NCI-H1092 treated with DMSO at 0.1 percent for 48 hours (cell line): ENCODE measurements at regions not wholly inside any gene's neighbourhood (a gene's known extent, or its start where the extent isn't known, plus 50 kb on each side); places are given as distances from the start of the nearest gene placed in this dataset.

ENCODE experiments used
- DNase-seq: peaks from one replicate; lab custom pipeline; 2025; lab: John Stamatoyannopoulos, UW

DNA sequence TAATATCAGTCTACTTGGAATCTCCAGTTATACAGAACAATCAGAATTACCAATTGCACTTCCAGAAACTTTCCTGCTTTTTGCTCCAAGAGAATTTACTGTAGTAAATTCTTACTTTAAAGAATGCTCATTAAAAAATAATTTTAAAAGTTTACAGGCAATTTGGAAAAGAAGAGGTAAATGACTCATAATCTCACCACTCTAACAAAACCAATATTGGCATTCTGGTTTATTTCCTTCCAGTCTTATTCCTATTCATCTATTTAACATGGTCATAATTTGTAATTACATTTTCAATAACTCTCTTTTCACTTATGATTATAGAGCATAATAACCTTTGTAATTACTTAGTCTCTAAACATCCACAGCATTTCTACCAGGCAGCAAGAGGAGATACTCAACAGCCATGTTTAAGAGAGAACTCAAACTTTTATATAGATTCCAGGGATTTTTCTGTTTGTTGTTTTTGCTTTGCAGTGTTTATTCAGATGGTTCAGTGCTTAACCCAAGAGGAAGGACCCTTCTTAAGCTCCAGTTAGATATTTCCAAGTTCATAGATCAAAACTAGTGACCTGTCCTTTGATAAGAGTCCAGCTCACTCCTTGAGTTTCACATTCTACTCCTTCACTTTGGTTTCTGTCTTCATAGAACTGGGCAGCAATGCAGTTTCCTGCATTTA lies 464.7 kb downstream of the TXNL1 start:
- no peak for DNase-seq

DNA sequence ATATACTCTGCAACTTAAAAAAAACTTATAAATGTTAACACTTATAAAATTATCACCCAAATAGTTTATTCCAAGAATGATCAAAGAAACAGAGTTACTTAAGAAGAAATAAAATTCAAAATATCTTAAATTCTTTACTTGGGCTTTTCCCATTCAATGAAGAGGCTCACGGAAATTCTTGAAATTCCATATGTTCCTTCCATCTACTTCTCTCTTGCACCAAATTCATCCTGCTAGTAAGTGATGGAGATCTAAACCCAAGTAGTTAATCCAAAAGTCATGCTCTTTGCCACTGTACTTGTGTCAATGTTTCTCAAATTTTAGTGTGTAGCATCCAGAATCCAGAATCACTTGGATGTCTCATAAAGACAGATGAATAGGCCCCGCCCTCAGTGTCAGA lies 465.9 kb downstream of the TXNL1 start:
- no peak for DNase-seq

DNA sequence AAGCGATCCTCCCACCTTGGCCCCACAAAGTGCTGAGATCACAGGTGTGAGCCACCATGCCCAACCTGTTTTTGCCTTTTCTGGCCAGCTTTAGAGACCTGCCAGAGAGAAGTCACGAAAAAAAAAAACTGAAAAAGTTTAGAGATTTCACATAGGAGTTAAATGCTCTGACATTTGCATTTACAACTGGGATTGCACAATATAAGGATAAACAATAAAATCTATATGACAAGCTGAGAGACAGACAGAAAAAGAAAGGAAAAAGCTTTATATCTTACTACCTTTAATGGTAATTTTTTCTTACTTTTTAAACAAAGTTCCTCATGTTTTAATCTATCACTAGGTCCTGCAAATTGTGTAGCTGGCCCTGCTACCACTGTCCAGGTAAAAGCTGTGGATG lies 466.5 kb downstream of the TXNL1 start:
- DNase-seq = no peak

DNA sequence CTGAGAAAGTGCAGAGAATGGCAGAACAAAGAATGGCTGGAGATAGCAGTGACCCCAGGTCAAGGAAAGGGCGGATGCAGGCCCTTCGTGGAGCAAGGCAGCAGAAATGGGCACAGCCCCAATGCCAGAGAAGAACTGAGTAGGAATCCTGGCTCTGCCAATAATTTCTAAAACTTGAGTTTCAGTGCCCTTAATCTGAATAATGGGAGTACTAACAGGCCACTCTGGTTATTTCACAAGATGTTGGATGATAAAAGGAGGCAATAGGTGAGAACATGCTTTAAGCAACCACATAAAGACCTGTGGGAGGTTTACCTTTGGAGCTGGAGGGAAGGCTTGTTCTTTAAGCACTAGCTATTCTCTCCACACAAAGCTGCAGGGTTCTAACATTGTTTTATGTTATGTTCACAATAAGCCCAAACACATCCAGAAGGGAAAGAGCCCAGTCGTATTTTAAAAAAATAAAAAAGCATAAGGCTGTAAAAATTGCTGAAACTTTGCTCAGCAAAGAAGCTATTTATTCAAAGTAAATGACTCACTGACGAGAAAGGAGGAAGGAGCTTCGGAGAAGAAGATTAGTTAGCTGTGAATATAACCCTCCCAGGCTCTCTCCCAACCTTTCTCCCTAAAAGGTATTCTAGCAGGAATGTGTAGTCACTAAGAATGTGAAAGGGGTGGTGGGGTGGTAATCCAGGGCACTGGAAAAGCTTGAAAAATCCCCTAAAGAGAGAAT lies 470.2 kb downstream of the TXNL1 start:
- DNase-seq = no peak

DNA sequence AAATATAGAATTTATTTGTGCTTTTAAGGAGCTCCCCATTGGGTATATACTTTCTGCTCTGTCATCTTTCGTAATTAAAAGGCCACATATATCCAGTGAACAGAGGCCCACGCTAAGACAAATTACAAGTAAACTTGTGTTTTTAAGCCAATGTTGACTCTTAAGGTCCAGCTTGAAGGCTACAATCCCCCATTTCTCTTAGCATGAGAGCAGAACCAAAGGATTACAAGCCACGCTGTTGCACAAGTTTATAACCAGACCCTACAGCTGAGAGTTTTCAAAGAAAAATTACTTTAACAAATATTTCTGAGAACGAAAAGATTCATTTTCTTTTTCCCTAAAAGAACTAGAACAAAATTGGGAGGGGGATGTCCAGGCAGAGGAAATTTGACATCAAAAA lies 471.0 kb downstream of the TXNL1 start:
- no peak for DNase-seq

DNA sequence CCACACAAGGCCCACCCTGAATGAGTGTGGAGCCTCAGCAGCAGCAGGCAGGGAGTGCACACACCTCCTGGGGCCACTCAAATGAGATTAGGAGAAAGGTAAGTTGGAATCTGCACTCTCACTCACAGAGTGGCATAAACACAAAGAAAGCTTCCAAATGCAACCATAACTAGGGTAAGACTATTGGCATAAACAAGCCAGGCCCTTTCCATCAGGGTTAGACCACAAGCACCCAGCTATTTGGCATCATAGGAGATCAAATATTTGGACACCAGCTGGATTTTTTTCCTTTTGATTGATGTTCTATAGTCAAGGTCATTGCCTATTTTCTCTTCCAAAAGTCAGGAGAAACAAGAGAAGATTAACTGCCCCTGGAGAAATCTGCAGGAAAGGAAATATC lies 471.5 kb downstream of the TXNL1 start:
- DNase-seq = no peak

DNA sequence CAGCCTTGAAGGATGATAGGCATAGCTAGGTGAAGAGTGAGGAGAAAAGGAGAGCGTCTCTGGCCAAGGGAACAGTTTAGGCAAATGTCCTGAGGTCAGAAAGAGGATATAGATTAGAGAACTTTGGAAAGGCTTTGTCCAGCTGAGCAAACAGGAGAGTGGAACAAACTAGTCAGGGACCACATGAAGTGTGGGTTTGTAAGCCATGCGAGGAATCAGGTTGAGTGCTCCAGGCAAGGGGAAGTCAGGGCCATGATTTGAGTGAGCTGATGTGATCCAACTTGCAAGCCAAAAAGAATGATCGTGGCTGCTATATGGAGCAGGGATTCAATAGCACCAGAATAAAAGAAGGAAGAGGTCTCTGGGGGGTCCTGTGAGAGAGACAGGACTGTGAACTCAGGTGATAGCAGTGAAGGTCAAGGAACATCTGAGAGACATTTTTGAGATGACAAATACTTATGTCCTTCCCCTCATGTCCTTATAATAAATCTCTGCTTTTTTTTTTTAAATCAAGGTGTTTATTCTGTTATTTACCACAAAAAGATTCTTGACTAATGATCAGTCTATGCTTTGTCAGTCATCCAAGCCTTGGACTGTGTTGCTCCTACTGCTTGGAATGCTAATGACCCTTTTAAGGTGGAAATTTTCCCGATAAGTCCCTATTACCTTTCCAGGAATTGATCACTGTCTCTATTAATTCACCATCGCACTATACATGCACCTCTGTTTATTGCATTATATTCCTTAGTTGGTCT lies 472.6 kb downstream of the TXNL1 start:
- no peak for DNase-seq

DNA sequence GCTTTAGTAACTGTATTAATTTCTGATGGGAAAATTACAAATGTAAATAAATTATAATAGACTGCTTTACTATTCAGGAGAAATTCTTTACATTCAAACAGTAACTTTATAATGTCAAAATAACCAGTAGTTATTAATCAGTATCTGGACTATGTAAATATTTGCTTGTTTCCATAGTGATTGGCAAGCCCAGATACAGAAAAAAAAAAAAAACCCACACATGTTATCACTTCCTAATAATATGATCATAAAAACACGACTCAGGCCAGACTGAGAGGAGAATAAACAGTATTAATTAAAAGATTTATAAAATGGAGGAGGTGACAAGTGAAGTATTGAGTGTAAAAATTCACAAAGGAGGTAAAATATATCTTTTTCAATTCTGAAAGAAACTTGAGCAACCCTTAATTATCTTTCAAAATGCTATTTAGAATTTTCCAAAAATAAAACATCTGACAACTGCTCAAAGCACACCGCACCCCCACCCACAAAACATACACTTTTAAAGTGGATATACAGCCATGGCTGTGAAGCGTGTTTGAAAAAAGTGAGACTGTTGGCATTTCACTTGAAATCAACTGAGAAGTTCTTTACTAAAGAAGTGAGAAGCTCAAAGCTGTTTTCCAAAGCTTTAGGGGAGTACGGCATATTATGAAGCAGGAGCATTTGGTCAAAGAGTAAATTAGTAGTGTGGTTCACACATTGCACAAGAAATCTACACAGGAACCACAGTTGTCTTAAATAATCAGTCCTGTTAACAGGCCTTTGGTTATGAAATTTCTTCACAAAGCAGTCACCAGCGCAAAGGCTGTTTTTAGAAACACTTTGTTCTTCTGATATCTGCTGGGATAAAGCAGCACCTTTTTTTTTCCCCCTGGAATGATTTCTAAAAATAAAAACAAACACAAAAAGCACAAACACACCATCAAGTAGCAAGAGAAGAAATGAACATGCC lies 475.8 kb downstream of the TXNL1 start:
- DNase-seq = no peak

DNA sequence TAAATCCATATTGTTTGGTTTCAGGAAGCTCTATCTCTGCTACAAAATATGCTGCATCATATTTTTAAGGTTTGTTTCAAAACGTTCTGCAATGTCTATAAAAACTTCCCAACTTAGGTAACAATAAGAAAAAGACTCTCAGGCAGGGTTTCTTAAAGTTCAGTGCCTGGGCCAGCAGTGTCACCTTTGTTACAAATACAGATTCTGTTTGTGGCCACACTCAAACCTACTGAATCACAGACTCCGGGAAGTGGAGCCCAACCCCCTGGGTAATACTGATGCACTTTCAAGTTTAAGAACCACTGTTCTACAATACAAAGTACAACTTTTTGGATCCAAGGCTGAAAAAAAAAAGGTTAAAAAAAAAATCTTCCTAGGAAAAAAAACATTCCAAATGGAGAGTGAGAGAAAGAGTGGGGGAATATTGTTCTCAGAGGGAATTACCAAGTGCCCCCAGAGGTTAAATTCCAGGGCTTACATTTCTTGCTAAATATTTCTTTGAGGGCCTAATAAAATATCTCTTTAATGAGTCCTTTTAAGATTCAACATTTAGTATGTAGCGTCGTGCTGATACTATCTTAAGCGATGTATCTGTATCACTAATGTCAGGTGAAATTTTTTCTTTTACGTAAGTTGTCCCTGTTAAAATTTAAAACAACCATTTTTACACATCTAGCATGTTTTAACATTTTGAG lies 476.7 kb downstream of the TXNL1 start:
- DNase-seq = no peak

DNA sequence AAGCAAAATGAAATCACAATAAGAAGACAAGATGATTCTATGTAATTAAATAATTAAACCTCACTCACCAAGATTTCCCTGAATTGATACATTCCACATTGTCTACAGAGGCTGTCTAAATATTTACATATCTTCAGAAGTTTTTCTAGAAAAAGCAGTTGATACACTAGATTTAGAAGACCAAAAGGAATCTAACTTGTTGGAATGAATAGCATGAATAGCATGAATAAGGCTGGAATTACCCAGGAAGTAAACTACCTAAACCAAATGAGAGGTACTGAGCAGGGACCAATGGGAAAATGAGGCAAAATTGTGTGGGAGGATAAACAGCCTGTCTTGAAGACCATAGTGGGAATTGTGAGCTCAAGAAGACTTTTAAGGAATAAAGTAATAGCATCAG lies 479.7 kb downstream of the TXNL1 start:
- DNase-seq = no peak

DNA sequence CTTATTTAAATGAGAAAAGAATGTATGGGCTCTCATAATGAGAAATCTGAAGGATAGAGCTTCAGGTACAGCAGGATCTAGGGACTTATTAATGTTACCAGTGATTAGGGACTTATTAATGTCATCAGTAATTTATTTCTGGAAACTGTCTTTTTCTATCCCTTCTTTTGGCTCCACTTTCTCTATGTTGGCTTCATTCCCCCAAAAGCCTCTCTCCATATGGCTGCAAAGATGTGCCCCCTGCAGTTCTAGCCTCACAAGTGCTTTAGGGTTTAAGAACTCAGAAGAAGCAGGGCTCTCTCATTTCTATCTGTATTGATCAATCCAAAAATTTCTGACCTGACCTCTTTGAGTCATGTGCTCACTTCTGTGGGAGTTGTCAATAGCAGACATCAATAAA lies 480.9 kb downstream of the TXNL1 start:
- DNase-seq = no peak

DNA sequence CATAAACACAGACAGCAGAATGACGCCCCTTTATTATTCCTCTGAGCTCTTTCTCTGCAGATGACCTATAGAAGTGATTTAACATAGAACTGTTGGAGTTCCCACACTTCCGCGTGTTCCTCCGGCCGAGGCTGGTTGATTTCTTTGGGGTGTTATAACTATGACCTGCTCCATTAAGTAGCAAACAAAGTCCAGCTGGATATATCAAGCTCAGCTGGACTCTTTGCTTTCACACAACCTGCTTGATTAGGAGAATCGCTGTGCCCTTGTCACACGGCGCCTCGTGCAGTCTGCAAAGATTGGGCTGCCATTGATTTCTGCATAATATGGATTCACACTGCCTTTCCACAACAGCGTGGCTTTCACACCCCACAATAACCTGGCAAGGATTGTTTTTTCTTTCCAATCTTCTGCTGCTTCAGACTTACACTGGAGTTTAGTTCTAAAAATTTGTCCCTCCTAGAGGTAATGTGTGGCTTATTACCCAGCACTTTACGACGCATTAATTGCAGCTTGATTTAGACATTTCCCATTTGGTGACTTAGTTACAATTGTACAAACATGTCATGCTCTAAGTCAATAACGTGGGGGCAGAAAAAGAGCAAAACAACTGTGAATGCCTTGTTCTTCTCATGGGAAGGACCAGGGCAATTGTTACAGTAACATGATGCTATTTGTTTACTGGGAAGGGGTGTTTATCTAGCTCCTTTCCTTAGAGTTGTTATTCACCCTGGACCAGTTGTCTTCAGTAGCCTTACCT lies 485.7 kb downstream of the TXNL1 start:
- no peak for DNase-seq

DNA sequence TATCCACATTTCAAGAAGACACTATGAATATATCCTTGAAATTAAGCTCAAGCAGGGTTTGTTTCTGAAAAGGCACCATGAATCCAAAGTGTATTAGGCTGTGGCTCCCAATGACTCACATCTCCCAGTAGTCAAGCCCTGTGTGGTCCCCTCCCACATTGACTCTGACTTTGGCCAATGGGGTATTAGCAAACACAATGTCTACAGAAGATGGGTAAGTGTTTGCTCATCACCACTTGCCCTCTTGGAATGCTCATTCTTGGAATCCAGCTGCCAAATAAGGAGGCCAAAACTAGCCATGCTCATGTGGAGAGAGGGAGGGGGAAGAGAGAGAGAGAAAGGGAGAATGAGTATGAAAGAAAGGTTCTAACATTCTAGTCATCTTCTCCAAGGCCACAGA lies 490.0 kb downstream of the TXNL1 start:
- no peak for DNase-seq

DNA sequence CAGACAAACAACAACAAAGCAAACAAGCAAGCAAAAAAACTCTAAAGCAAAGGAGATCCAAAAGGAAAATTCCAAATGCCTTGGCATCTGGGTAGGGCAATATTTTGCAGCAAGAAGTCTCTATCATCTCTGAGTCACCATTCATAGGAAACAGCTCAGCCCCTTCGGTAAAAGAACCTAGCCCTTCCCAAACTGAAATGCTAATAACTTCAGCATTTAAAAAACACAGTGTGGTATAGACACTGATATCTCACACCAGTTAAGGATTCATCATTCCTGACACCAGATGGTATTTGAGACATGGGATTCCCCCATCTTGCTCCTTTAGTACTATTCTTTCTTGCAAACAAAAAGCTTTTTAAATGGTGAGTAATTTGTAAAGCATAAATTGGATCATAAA lies 491.8 kb downstream of the TXNL1 start:
- DNase-seq = no peak

DNA sequence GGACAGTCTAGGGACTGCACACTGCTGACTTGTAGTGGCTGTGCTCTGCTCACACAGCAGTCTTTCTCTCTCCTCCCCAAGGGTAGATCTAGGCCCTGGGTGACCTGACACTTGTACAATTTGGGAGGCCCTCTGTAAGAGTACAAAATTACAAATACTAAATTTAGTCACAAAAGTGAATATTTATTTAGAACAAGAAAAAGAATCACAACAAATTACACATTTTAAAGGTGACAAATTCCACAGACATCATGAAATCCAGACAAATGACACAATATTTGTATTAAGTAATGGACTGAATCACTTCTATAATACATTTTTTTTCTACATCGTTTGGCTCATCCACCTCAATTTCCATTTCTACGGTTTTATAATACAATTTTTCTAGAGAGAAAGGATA lies 496.4 kb downstream of the TXNL1 start:
- no peak for DNase-seq

DNA sequence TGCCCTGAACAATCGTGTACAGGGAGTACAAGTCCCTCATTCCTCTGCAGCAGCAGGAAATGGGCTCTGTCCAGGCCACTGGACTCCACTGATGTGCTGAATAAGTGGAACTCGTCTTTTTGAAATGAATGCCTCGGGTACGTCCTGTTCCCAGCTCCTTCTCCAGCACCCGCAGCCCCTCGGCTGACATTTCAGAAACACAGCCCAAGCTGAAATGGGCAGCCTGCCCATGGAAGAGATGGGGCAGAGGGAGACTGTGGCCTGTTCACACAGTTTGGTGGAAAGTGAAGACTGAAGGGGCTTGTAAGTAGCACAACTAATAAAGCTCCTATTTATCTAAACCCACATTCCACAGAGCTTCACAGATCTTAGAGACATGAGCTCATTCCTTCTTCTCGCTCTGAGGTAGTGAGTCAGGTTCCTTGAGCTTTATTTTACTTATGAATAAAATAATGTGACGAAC lies 498.6 kb downstream of the TXNL1 start:
- DNase-seq = no peak

DNA sequence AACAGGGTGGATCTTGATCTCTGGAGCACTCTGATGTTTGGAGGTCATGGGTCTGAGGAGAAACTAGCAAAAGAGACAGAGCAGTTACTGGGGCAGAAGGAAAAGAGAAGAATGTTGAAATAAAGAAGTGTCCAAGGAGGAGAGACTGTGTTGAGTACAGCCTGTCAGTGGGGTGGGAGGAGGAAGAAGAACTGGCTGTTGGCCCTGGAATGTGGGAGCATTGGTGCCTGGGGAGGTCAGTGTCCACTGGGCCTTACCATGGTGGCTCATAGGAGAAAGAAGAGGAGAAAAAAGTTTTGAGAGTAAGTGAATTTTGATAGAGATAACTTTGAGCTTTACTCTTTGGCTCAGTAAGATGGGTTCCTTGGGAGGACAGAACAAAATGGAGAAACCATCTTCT lies 499.0 kb downstream of the TXNL1 start:
- no peak for DNase-seq

DNA sequence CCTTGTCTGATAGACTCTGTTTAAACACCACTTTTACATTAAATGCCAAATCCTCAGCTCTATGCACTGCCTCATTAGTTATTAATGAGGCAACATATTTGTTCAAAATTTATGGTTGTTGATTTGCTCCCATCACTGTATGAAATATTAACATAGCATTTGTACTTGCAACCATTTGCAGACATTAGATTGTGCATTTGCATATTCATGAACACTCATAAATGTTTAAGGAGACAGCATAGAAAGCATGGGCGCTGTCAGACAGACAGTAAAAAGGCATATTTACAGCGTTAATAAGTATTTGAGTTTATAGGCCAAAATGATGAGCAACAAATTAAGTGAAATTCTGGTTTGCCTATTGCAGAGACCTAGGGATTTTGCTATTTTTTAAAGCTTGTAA lies 502.3 kb downstream of the TXNL1 start:
- DNase-seq = no peak

DNA sequence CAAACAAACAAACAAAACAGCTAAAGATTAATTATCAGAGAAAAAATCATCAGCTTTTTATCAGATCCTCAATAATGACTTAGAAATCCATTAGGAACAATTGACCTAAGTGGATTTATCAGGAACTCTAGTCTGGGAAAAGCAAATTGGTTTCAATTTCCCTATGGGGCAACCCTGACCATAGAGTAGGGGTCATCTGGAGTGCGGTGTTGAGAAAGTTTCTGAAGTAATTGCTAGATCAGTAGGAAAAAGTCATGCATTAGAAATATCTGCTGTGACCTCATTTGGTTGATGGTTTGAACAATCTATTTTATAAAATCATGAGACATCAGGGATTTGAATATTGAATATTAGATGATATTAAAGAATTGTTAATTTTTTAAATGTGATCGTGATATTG lies 507.9 kb downstream of the TXNL1 start:
- DNase-seq = no peak

DNA sequence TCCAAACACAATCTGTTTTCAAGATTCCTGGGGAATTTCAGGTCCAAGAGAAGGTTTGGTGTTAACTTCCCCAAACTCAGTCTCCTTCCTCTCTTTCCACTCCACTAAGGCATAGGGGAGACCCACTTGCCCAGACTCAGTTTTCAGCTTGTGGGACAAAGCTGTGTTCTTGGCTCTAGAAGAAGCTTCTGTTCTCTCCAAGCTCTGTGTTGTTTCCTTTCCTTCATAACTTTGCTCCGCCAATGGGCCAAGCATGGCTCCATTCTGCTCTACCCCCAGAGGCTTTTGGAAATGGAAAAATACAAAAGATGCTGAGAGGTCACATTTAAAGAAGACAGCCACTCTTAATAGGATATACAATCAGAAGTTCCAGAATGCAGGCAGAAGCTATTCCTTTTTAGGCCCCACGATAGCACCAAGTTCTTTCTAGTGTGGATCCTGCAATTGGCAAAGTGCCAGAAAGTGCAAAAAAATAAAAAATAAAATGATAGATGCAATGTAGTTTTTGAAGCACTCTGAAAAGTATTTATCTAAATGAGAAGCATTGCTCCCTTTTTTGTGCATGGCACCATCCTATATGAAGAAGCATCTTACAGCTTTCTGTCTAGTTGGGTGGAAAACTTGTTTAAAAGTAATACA lies 510.1 kb downstream of the TXNL1 start:
- no peak for DNase-seq
